GM12878 (cell line): ENCODE measurements at regions not wholly inside any gene's neighbourhood (a gene's known extent, or its start where the extent isn't known, plus 50 kb on each side); places are given as distances from the start of the nearest gene placed in this dataset.

Experiments
- ATAC-seq: fragments of 200-7000 bp; cut with Tn5 transposase; 3 replicates; pipeline ENCODE4 v1.9.1; 2020; ENCODE audit warnings: mild to moderate bottlenecking, moderate library complexity
- BruUV-seq: library from RNA; stranded (reverse); fragments of 400-500 nt; replicated peaks from 2 replicates; lab custom pipeline; 2021; lab: Mats Ljungman, UMichigan
- CTCF ChIA-PET: fragments of 300-600 bp; sonication (Branson Sonifier 250); formaldehyde crosslinking; extraction: SDS; loops from one replicate; lab custom pipeline; 2021; ENCODE audit warnings: inconsistent platforms; lab: Yijun Ruan, JAX
- POLR2A ChIA-PET: fragments of 350-600 bp; formaldehyde crosslinking; extraction: SDS; loops from one replicate; lab custom pipeline; 2021; ENCODE audit warnings: inconsistent platforms; lab: Charles Lee
- RAD21 ChIA-PET: fragments of 300-600 bp; sonication (Branson Sonifier 250); formaldehyde crosslinking; loops from one replicate; lab custom pipeline; 2023; ENCODE audit warnings: antibody characterized with exemption; ENCODE audit not compliant: unreplicated experiment; lab: Charles Lee
- SMC1A ChIA-PET: fragments of 300-600 bp; sonication (Branson Sonifier 250); formaldehyde crosslinking; loops from one replicate; lab custom pipeline; 2023; ENCODE audit not compliant: unreplicated experiment, uncharacterized antibody; lab: Charles Lee
- DNase-seq: peaks from one replicate; pipeline ENCODE4 v3.0.0-alpha.2; 2011; ENCODE audit warnings: low read depth, low spot score
- FAIRE-seq: peaks from 3 replicates; lab custom pipeline; 2011; peaks lifted over from hg19 to GRCh38; lab: Jason Lieb, UNC
- H2AFZ ChIP-seq: 2 replicates; pipeline ENCODE4 v1.6.0; 2011; ENCODE audit warnings: low read depth, low read length, control low read depth; ENCODE audit not compliant: control insufficient read depth
- H3K27ac ChIP-seq: 2 replicates; pipeline ENCODE4 v1.5.1; 2011; ENCODE audit warnings: control low read depth; ENCODE audit not compliant: control insufficient read depth, insufficient read depth
- H3K27me3 ChIP-seq, 2 experiments: replicated peaks in 1 of 2; 2 replicates each; pipeline versions ENCODE4 v1.6.0 to v1.6.1; 2011; ENCODE audit warnings: low read length in 1 of 2; ENCODE audit not compliant: control insufficient read depth in 2 of 2, insufficient read depth in 2 of 2
- H3K36me3 ChIP-seq, 2 experiments: 2 replicates each; pipeline ENCODE4 v1.5.1; 2011; ENCODE audit warnings: low read length in 1 of 2; ENCODE audit not compliant: control insufficient read depth in 2 of 2, insufficient read depth in 2 of 2
- H3K4me1 ChIP-seq: 2 replicates; pipeline ENCODE4 v1.6.1; 2011; ENCODE audit warnings: mild to moderate bottlenecking, low read length, moderate library complexity, mixed read lengths; ENCODE audit not compliant: control insufficient read depth, insufficient read depth
- H3K4me2 ChIP-seq: 2 replicates; pipeline ENCODE4 v1.6.0; 2011; ENCODE audit warnings: control low read depth; ENCODE audit not compliant: control insufficient read depth, insufficient read depth
- H3K4me3 ChIP-seq: fragments of 200-600 bp; sonication (generic); 2 replicates; pipeline ENCODE4 v1.5.1; 2016
- H3K79me2 ChIP-seq: 2 replicates; pipeline ENCODE4 v1.6.0; 2011; ENCODE audit warnings: low read length; ENCODE audit not compliant: control insufficient read depth, insufficient read depth
- H3K9ac ChIP-seq: 2 replicates; pipeline ENCODE4 v1.8.0; 2011; ENCODE audit warnings: low read length, control low read depth, mixed read lengths; ENCODE audit not compliant: control insufficient read depth, insufficient read depth
- H3K9me3 ChIP-seq: replicated peaks from 3 replicates; pipeline ENCODE4 v1.5.1; 2011; ENCODE audit warnings: mild to moderate bottlenecking, low read length; ENCODE audit not compliant: control insufficient read depth, insufficient read depth
- H4K20me1 ChIP-seq: 2 replicates; pipeline ENCODE4 v1.6.0; 2011; ENCODE audit not compliant: control insufficient read depth, insufficient read depth
- CUX1 ChIP-seq: IDR thresholded peaks from 2 replicates; pipeline ENCODE4 v1.6.1; 2012; ENCODE audit warnings: improper control_type of control experiment, low read depth, low read length; ENCODE audit not compliant: insufficient replicate concordance
- EP300 ChIP-seq, 2 experiments: fragments of 150-350 bp in 1 of 2; IDR thresholded peaks; 2 replicates each; pipeline ENCODE4 v1.6.1; 2011 to 2012; ENCODE audit warnings: low read depth in 2 of 2, low read length in 2 of 2, borderline replicate concordance in 1 of 2, improper control_type of control experiment in 1 of 2, inconsistent platforms in 1 of 2; ENCODE audit not compliant: control insufficient read depth in 1 of 2
- MTA3 ChIP-seq: IDR thresholded peaks from 2 replicates; pipeline ENCODE4 v1.6.1; 2012; ENCODE audit warnings: low read length, inconsistent platforms, borderline replicate concordance
- POLR2A ChIP-seq: IDR thresholded peaks from 2 replicates; pipeline ENCODE4 v1.6.1; 2011; ENCODE audit warnings: low read depth, mild to moderate bottlenecking, low read length
- POLR2AphosphoS5 ChIP-seq: IDR thresholded peaks from 2 replicates; pipeline ENCODE4 v1.6.1; 2011; ENCODE audit warnings: mild to moderate bottlenecking, low read length, inconsistent platforms
- ZNF384 ChIP-seq: IDR thresholded peaks from 2 replicates; pipeline ENCODE4 v1.6.1; 2012; ENCODE audit warnings: low read depth, mild to moderate bottlenecking, low read length, improper control_type of control experiment, borderline replicate concordance
- WGBS: methylation state at CpG from one replicate; pipeline ENCODE4 v1.1.6; 2016; ENCODE audit warnings: low lambda C conversion rate; ENCODE audit not compliant: insufficient replicate concordance, insufficient coverage; ENCODE audit errors: missing lambda C conversion rate; 5-methylcytosine and 5-hydroxymethylcytosine counted together
- in situ Hi-C: fragments of 300-500 bp; cut with MboI; formaldehyde crosslinking; loops from 9 replicates; pipeline ENCODE4 v1.14.3; 2018; ENCODE audit warnings: mixed read lengths
- intact Hi-C: fragments of 100-400 bp; cut with micrococcal nuclease; formaldehyde crosslinking; loops from one replicate; pipeline ENCODE4 v1.14.2; 2022; ENCODE audit not compliant: unreplicated experiment

- intact Hi-C loops = no loop called here
Observed at GRCh38 chr6:167721291-167721690, 105.4 kb upstream of the AFDN start.

More at GRCh38 chr6:167721291-167721690, 105.4 kb upstream of the AFDN start:
- ChIA-PET CTCF (no interaction called here), POLR2A (no interaction called here), RAD21 (no interaction called here), SMC1A (no interaction called here)
- H3K9ac ChIP-seq = no peak overlapping the region
- no peaks in the 10 kb centered on the region for H3K79me2 ChIP-seq
- no peaks in the 10 kb centered on the region for H3K27me3 ChIP-seq
- H2AFZ ChIP-seq = no peak overlapping the region
- no peak overlapping the region for H3K4me2 ChIP-seq
- no peak for TF ChIP-seq EP300 (IDR thresholded peaks at IDR 0.05; ENCODE audit: borderline replicate concordance in 1 of 2, control insufficient read depth in 1 of 2, low read depth in 2 of 2, low read length in 2 of 2)
- no peak for TF ChIP-seq POLR2A
- no peak for TF ChIP-seq ZNF384
- no peak for TF ChIP-seq POLR2AphosphoS5
- TF ChIP-seq CUX1 = no peak
- no peak for TF ChIP-seq MTA3
- H3K27ac ChIP-seq = no peak overlapping the region
- no peaks in the 10 kb centered on the region for H3K36me3 ChIP-seq
- H3K4me1 ChIP-seq = no peaks in the 10 kb centered on the region
- FAIRE-seq (no peak), ATAC-seq (no peak), DNase-seq (no peak)
- no peaks in the 10 kb centered on the region for H4K20me1 ChIP-seq
- no peaks in the 10 kb centered on the region for H3K9me3 ChIP-seq
- in situ Hi-C loops = no loop called here
- BruUV-seq = no TSS peak
- WGBS = 56% methylated on average over 7 of the region's 10 CpGs
- H3K4me3 ChIP-seq = no peak overlapping the region
